Glomerular endothelial cell (primary cell): ENCODE measurements at regions not wholly inside any gene's neighbourhood (a gene's known extent, or its start where the extent isn't known, plus 50 kb on each side); places are given as distances from the start of the nearest gene placed in this dataset.

Experiments used
- DNase-seq: peaks from one replicate; pipeline ENCODE4 v3.0.0-alpha.2; 2011; ENCODE audit warnings: low read depth, low spot score; ENCODE audit errors: extremely low read depth

DNA sequence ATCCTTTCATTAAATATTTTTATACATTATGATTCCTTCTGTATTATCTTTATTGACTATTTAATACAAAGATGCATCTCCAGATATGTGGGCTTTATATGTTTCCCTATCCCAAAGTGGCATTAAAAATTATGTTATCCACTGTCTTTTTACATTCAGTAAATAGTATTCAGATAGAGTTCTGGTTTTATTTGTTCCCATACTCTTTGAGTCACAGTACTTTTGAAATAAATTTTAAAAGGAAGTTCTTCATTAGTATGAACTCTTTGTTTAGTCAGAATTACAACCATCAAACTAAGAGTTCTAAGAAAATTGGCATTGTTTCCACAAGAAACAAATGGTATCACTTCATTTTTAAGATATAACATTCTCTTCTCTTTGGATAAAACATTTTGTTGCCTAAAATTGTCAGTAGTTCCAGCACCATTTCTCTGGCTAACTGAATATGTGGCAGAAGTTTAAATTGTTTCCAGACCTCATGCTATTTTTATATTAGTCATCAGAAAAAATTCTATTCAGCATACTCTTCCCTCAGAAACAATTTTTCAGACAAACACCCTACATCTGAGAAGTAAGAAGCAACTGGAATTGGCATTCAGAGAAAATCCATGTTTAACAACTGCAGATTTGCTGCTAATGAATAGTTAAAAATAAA is 88.5 kb upstream of the COL5A2 start:
- DNase-seq, result no peak

DNA sequence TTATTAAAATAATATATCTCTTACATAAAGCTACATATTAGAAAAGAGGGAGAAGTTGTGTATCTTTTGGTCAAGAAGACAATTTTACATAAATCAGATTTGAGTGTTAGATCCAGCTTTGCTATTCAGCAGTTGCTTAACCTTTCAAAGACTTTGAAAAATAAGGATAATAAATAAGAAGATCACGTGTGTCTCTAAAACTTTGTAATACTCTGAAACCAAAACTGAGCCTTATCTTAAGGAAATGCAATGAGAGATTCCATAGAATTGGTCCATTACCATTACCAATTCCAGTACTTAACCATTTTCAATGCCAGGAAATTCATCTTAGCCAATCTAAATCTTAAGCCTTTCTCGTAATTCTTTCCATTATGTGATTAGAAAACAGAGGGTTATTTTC is 89.2 kb upstream of the COL5A2 start:
- no peak for DNase-seq

DNA sequence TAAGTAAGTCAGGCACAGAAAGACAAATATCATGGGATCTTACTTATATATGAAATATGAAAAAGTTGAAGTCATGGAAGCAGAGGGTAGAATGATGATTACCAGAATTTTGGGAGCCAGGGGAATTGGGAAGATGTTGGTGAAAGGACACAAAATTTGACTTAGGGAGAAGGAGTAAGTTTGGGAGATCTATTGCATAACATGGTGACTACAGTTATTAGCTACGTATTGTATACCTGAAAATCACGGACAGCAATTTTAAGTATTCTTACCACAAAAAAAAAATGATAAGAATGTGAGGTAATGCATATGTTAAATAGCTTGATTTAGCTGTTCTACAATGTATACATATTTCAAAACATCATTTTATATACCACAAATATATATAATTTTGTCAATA is 94.2 kb upstream of the COL5A2 start:
- DNase-seq, result no peak

DNA sequence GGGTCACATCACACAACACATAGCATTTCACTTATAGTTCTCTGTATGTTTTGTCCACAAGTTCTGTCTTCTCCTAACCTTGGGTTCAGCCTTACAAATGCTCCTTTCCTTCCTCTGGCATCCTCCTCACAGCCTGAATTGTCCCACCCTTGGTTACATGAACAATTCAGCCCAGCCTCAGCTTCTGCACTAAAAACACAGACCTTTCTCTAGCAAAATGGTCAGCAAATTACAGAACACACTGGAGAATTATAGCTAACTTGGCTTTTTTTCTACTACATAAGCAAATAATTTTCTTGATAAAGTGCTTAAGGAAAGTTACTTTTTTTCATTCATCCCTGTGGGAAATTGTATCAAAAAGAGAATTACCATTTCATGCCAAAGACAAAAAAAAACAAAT is 94.8 kb upstream of the COL5A2 start:
- DNase-seq, result no peak

DNA sequence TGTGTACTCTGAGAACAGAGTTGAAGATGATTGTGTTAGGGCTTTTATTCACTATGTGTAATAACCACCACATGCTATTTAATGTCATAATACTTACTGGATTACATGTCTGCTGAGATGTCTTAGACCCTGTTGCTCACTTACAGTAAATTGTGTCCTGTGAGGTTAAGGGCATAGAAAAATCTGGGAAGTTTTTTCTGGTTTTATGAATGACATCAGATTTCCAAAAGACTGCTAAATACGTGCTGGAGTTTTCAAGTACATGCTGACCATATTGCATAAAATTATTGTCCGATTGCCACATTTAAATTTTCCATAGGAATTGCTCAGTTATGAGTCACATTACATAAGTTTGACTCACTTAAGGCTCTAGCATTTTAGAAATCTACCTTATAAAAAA is 96.7 kb upstream of the COL5A2 start:
- DNase-seq, result no peak

DNA sequence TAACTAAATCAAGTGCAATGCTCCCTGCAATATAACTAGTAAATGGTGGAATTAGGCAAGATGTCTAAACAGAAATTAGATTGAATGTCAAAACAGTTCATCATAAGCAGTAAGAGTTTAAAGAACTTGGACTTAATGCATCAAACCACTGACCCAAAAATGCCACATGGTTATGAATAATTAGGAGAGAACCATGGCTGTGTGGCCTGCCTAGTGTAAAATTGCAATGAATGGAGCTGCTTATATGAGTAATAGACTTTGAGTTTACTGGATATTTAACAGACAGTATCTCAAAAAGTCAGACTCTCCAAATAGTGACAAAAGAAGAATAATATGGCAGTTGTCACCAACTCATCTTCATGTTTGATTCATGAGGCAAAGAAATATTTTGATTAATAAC is 101.6 kb upstream of the COL5A2 start:
- DNase-seq, result no peak

DNA sequence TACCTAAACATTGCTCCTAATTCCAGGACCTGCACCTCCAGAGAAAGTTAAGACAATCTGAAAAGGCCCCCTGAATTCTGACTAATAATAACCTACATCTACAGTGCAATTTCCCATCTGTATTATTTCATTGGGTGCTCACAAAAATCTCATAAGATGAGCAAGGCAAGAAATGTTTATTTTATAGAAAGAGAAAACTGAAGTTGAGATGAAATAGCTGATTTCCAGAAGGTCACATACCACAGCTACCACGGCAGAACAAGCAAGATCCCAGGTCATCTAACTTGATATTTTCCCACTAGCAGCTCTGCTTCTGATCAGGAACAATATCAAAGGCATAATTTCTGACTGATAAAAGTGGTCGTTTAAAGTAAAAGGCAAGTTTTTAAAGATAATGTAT is 105.8 kb upstream of the COL5A2 start:
- DNase-seq, result no peak

DNA sequence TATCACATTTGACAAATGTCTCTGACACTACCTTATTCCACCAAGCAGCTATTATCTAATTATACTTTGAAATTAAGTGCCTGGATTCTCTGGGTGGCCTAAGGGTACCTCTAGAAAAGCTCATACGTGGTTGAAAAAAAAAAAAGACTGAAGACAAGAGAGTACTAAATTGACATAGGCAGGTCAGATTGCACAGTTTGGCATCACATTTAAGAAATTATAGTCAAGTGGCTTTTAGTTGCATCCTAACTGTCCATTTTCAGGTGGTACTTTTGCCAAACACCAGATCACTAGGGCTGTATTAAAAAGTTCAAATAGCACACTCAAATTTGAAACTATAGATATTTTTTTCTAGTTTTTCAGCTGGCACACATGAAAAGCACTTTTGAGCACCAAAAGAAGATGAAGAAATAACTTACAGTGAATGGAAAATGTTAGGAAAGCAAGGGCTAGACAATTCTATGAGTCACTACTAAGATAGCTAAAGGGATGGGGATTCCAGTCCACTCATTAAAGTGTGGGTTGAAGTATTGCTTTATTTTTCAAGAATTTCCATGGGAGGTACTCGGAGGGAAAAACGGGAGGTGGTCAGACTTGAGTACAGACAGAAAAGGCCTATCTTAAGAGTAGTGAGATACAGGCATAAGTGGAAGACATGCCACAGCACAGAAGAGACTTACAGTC is 106.5 kb upstream of the COL5A2 start:
- DNase-seq, result no peak

DNA sequence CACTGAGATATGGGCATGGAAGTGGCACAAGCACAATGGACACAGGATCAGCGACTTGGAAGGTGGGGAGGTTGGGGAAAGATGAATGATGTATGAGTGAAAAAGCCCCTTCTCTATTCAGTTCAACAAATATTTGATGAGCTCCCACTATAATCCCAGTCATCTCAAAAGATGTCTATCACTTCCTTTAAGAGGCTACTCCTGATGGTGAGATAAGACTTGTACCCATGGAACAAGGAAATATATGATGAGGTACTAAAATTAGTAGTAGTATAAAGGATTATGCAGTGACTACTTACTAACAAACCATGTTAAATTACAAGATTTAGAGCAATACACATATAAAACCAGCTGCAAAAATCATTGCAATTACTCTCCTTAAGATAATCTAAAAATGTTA is 107.8 kb upstream of the COL5A2 start:
- no peak for DNase-seq

DNA sequence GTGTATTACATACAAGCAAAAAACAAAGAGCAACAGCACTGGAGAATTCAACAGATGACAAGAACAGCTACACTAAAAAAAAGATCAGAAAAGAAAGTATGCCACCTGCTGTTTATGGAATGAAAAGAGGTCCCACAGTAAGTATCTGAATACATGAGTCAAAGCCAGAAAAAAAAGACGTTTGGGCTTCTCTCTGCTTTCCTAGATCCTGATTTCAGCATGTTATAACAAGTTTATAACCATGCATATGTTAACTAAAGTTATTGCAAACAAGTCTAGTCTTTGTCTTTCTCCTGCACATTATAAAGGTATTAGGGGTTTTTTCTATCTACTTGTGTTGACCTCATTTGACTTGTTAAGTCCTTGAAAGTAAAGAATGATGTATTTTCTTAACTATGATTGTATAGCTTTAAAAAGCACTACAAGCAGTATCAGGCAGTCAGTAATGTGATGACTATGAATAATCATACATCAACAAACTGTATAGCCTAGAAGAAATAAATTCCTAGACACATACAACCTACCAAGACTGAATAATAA is 108.5 kb upstream of the COL5A2 start:
- no peak for DNase-seq

DNA sequence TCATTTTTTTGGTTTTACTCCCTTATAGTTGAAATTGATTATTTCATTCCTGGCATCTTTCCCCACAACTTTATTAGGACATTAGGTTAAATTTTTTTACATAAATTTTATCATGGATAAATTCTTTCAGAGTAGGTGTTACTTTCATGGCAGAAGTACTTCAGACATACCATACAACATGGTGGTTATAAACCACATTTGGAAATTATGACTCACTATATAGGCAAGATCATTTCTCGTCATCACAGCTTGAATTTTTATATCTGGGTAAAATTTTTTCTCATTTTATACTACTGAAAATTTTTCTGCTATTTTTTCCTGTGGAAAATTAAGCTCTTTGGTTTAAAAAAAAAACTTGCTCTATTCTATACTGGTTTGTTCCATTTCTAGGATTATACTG is 111.9 kb upstream of the COL5A2 start:
- no peak for DNase-seq

DNA sequence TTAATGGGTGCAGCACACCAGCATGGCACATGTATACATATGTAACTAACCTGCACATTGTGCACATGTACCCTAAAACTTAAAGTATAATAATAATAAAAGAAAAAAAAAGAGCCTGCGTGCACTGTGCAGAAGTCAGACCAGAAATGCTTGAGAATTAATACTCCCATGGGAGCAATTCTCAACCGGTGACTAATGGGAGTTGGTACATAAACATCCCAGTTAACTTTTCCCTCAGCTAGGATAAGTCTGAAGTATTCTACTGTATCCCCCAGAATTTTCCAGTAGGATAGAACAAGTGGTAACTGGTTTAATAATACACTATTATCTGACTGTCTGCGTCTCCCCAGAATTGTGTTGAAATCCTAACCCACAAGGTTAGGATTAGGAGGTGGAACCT is 113.6 kb upstream of the COL5A2 start:
- DNase-seq, result no peak

DNA sequence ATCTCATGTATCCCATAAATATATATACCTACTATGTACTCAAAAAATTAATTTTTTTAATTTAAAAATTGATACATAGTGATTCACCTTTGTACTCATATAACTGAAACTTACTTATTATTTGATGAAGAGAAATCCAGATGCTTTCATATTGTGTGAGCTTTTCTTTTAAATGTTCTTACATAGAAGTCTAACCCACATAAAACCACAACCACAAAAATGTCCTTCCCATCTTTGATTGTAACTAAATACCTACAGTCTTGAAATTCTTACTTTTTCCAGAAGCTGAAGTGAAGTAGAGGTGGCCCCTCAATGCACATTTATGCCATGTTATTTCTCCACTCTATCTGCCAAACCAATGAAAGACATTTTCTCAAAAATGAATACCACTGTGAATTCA is 117.9 kb upstream of the COL5A2 start:
- DNase-seq, result no peak

DNA sequence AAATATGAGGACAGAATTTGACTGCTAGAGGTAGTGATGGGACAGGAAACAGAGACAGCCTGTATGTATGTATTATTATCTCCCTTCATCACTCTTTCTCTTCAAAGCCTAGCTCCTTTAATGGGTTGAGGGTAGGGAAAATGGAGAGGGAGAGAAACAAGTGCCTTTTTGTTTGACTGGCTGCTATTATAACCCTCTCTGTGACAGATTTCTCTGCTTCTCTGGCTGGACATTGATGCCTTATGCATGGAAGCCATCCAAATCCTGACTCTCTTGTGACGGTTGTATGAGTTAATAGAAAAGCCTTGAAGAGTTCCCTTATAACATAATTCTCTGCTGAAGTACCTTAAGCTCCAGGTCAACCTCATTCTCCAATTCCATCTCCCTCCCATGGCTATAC is 118.5 kb upstream of the COL5A2 start:
- no peak for DNase-seq

DNA sequence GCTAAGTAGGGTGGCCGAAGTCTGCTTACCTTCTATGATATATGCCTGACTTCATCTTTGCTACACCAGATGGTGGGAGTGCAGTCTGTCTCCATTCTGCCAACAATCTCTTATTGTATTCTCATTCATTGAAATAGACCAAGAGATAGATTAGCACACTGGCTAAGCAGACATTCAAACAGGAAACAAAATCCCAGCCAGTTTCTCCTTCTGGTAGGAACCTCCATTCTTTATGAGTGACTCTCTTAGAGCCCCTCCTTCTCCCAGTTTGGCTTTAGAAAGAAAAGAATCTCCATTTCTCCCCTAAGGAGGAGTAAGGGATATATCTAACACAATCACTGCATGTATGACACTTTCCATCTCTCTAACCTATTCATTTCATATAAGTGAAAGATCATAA is 118.9 kb upstream of the COL5A2 start:
- DNase-seq, result no peak

DNA sequence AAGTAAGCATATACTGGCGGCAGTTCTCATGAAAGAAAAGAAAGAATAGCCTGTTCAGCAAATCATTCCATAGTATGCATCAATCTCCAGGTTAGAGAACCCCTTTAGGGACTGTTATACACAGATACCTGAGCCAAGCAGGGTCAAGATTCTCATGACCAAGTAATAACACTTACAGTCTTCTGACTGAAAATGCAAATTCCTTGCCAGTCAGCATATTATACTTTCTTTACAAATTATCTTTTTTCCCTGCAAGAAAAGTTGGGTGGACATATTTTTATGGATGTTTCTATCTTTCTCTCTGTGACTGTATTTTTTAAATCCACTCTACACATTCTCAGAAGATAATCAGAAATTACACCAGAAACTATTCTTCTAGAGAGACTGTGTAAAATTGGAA is 120.4 kb upstream of the COL5A2 start:
- no peak for DNase-seq

DNA sequence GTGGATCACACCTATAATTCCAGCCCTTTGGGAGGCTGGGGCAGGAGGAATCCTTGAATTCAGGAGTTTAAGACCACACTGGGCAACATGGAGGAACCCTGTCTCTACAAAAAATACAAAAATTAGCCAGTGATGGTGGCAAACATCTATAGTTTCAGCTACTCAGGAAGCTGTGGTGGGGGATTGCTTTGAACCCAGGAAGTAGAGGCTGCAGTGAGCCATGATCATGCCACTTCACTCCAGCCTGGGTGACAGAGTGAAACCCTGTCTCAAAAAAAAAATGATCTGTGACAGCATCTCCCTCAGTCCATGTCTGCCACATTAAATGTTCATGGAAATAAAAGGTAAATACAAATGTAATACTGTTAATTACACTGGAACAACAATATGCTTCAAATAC is 121.4 kb upstream of the COL5A2 start:
- no peak for DNase-seq

DNA sequence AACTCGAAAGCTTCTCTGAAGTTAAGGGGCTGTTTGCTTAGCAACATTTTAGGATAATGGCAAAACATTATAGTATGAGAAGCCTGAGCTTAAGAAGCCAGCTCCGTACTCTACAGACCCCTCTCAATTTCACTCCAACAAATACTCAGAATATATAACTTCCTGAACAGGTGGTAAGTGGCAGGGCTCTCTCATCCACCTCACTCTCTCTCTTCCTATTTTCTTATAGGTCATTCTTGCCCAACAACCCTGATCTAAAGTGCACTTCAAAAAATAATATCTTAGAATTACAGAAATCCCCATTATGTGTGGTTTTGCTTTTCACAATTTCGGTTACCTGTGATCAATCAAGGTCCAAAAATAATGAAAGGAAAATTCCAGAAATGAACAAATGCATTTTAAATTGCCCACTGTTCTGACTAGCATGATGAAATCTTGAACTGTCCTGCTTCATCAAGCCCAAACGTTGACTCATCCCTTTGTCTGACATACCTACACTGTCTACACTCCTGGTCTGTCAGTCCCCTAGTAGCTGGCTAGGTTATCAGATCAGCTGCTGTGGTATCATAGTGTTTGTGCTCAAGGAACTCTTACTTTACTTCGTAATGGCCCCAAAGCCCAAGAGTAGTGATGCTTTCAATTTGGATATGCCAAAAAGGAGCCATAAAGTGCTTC is 122.8 kb upstream of the COL5A2 start:
- DNase-seq, result no peak

DNA sequence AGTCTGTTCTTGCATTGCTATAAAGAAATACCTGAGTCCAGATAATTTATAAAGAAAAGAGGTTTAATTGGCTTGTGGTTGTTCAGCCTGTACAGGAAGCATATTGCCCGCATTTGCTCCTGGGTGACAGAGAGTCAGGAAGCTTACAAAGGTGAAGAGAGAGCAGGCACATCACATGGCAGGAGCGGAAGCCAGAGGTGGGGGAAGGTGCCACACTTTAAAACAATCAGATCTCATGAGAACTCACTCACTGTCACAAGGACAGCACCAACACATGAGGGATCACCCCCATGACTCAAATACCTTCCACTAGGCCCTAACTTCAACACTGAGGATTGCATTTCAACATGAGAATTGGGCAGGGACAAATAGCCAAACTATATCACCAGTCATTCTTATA is 124.8 kb upstream of the COL5A2 start:
- no peak for DNase-seq

DNA sequence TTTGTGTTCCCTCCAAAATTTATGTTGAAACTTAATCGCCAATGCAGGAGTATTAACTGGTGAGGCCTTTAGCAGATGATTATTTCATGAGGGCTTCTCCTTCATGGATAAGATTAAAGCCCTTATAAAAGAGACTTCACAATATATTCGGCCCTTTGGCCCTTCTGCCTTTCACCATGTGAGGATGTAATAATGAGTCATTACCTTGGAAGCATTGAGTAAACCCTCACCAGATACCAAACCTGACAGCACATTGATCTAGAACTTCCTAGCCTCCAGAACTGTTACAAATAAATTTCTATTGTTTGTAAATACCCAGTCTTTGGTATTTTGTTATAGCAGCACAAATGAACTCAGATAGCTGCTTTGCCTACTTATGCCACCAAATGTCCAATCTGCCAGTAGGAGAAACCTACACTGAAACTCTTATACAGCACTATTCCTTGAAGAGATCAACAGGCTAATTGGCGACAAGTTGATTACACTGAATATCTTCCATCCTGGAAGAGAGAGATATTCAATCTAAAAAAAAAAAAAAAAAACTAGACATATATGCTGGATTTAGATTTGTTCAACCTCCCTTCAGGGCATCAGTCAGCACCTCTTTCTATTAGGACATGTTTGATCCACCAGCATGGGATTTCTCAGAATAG is 125.9 kb upstream of the COL5A2 start:
- DNase-seq, result no peak

DNA sequence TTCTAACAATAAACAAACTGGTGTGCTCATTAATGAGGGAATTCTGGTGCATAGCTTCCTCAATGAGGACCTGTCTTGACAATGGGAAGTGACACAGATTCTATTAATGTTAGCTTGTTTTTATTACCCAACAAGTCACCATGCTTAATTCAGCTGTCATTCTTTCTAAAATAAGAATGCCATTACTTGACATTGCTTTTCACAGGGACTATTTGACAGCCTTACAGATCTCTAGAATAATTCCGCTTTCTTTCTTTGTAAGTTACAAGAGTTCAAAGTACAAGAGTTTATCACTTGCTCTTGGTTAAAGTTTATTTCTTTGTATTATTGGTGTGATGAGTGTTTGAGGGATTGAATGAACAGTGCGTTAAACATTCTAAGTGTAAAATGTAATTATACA is 127.0 kb upstream of the COL5A2 start:
- DNase-seq, result no peak
